BLaER1 (cell line): ENCODE measurements at regions not wholly inside any gene's neighbourhood (a gene's known extent, or its start where the extent isn't known, plus 50 kb on each side); places are given as distances from the start of the nearest gene placed in this dataset.
"Not testable (repeated sequence)": the region's sequence is repeated elsewhere in the genome, so short reads cannot be mapped to it uniquely, and the experiment has no call there.

Source experiments
- H3K27ac ChIP-seq: shearing (Covaris generic); formaldehyde crosslinking; 2 replicates; pipeline ENCODE4 v1.8.1; 2022
- H3K27me3 ChIP-seq: shearing (Covaris generic); formaldehyde crosslinking; 2 replicates; pipeline ENCODE4 v1.8.1; 2022
- H3K36me3 ChIP-seq: shearing (Covaris generic); formaldehyde crosslinking; 2 replicates; pipeline ENCODE4 v1.8.1; 2022
- H3K4me1 ChIP-seq: shearing (Covaris generic); formaldehyde crosslinking; 2 replicates; pipeline ENCODE4 v1.8.1; 2022
- H3K4me2 ChIP-seq: shearing (Covaris generic); formaldehyde crosslinking; 2 replicates; pipeline ENCODE4 v1.8.1; 2022
- H3K4me3 ChIP-seq: shearing (Covaris generic); formaldehyde crosslinking; 2 replicates; pipeline ENCODE4 v1.8.1; 2022
- H3K9ac ChIP-seq: shearing (Covaris generic); formaldehyde crosslinking; 2 replicates; pipeline ENCODE4 v1.8.1; 2022
- H3K9me3 ChIP-seq: shearing (Covaris generic); formaldehyde crosslinking; 2 replicates; pipeline ENCODE4 v1.8.1; 2022
- H4K20me1 ChIP-seq: shearing (Covaris generic); formaldehyde crosslinking; 2 replicates; pipeline ENCODE4 v1.8.1; 2022
- Cebpa-rat ChIP-seq: shearing (Covaris generic); IDR thresholded peaks from 2 replicates; pipeline ENCODE4 v1.8.1; 2022

GRCh38 chr14:45998554-45998953 lies 653.0 kb downstream of the RPL10L start:
- no peaks in the 10 kb centered on the region for H3K27me3 ChIP-seq
- no peaks in the 10 kb centered on the region for H3K36me3 ChIP-seq
- H3K27ac ChIP-seq = no peak overlapping the region
- no peaks in the 10 kb centered on the region for H4K20me1 ChIP-seq
- no peak overlapping the region for H3K9ac ChIP-seq
- no peak for TF ChIP-seq Cebpa-rat
- no peaks in the 10 kb centered on the region for H3K4me1 ChIP-seq
- no peak overlapping the region for H3K4me3 ChIP-seq
- H3K9me3 ChIP-seq = no peaks in the 10 kb centered on the region
- no peak overlapping the region for H3K4me2 ChIP-seq

- Histone ChIP-seq H3K4me1 (no peaks in the 10 kb centered on the region), H3K9me3 (no peaks in the 10 kb centered on the region), H3K9ac (no peak overlapping the region), H3K27ac (no peak overlapping the region), H4K20me1 (no peaks in the 10 kb centered on the region), H3K36me3 (no peaks in the 10 kb centered on the region), H3K4me2 (no peak overlapping the region), H3K27me3 (no peaks in the 10 kb centered on the region), H3K4me3 (no peak overlapping the region)
- no peak for TF ChIP-seq Cebpa-rat
Observed at GRCh38 chr14:45990252-45990651, 661.3 kb downstream of the RPL10L start.

- Histone ChIP-seq H3K27me3 (no peaks in the 10 kb centered on the region), H3K36me3 (no peaks in the 10 kb centered on the region), H3K9me3 (no peaks in the 10 kb centered on the region), H3K27ac (no peak overlapping the region), H3K4me3 (no peak overlapping the region), H3K4me1 (no peaks in the 10 kb centered on the region), H3K9ac (no peak overlapping the region), H3K4me2 (no peak overlapping the region), H4K20me1 (no peaks in the 10 kb centered on the region)
- no peak for TF ChIP-seq Cebpa-rat
Observed at GRCh38 chr14:45976001-45976400, 675.6 kb downstream of the RPL10L start.

- Histone ChIP-seq H3K4me2 (no peak overlapping the region), H3K9me3 (no peaks in the 10 kb centered on the region), H3K4me3 (no peak overlapping the region), H4K20me1 (no peaks in the 10 kb centered on the region), H3K27me3 (no peaks in the 10 kb centered on the region), H3K4me1 (no peaks in the 10 kb centered on the region), H3K36me3 (no peaks in the 10 kb centered on the region), H3K27ac (no peak overlapping the region), H3K9ac (no peak overlapping the region)
- no peak for TF ChIP-seq Cebpa-rat
Observed at GRCh38 chr14:45972416-45972815, 679.2 kb downstream of the RPL10L start.

GRCh38 chr14:45970621-45971020 lies 681.0 kb downstream of the RPL10L start:
- no peaks in the 10 kb centered on the region for H3K9me3 ChIP-seq

GRCh38 chr14:45968037-45968436 lies 683.5 kb downstream of the RPL10L start:
- Histone ChIP-seq H3K9ac (no peak overlapping the region), H3K27ac (no peak overlapping the region), H3K4me3 (no peak overlapping the region), H4K20me1 (no peaks in the 10 kb centered on the region), H3K9me3 (no peaks in the 10 kb centered on the region), H3K4me1 (peaks cover 1% of the 10 kb centered on the region; the same call in 1 of the 2 replicates), H3K27me3 (no peaks in the 10 kb centered on the region), H3K36me3 (no peaks in the 10 kb centered on the region), H3K4me2 (no peak overlapping the region)
- TF ChIP-seq Cebpa-rat = no peak

More at GRCh38 chr14:45970621-45971020, 681.0 kb downstream of the RPL10L start:
- TF ChIP-seq Cebpa-rat = no peak
- H3K27me3 ChIP-seq = no peaks in the 10 kb centered on the region
- no peak overlapping the region for H3K4me3 ChIP-seq
- H3K4me2 ChIP-seq = no peak overlapping the region
- no peak overlapping the region for H3K9ac ChIP-seq
- no peak overlapping the region for H3K27ac ChIP-seq
- H3K4me1 ChIP-seq = no peaks in the 10 kb centered on the region
- no peaks in the 10 kb centered on the region for H3K36me3 ChIP-seq
- no peaks in the 10 kb centered on the region for H4K20me1 ChIP-seq

- no peaks in the 10 kb centered on the region for H3K36me3 ChIP-seq
Observed at GRCh38 chr14:45949479-45949878, 696.5 kb upstream of the MIS18BP1 start.

GRCh38 chr14:45947830-45948229 lies 694.8 kb upstream of the MIS18BP1 start:
- Histone ChIP-seq H3K4me2 (no peak overlapping the region), H4K20me1 (no peaks in the 10 kb centered on the region)

More at GRCh38 chr14:45949479-45949878, 696.5 kb upstream of the MIS18BP1 start:
- Histone ChIP-seq H3K4me3 (no peak overlapping the region), H3K4me1 (no peaks in the 10 kb centered on the region), H3K9ac (no peak overlapping the region), H3K4me2 (no peak overlapping the region), H3K9me3 (no peaks in the 10 kb centered on the region), H4K20me1 (no peaks in the 10 kb centered on the region), H3K27ac (no peak overlapping the region), H3K27me3 (no peaks in the 10 kb centered on the region)
- TF ChIP-seq Cebpa-rat = no peak

GRCh38 chr14:45946251-45946650 lies 693.2 kb upstream of the MIS18BP1 start:
- Histone ChIP-seq H3K4me1 (no peaks in the 10 kb centered on the region), H3K9me3 (no peaks in the 10 kb centered on the region), H3K27ac (no peak overlapping the region), H3K4me3 (no peak overlapping the region), H3K27me3 (no peaks in the 10 kb centered on the region), H3K36me3 (no peaks in the 10 kb centered on the region), H4K20me1 (no peaks in the 10 kb centered on the region), H3K4me2 (no peak overlapping the region), H3K9ac (no peak overlapping the region)
- no peak for TF ChIP-seq Cebpa-rat

More at GRCh38 chr14:45947830-45948229, 694.8 kb upstream of the MIS18BP1 start:
- H3K4me1 ChIP-seq = no peaks in the 10 kb centered on the region
- H3K27ac ChIP-seq = no peak overlapping the region
- H3K9me3 ChIP-seq = no peaks in the 10 kb centered on the region
- no peak for TF ChIP-seq Cebpa-rat
- H3K9ac ChIP-seq = no peak overlapping the region
- no peaks in the 10 kb centered on the region for H3K36me3 ChIP-seq
- H3K4me3 ChIP-seq = no peak overlapping the region
- H3K27me3 ChIP-seq = no peaks in the 10 kb centered on the region

- no peaks in the 10 kb centered on the region for H3K4me1 ChIP-seq
- H3K27ac ChIP-seq = no peak overlapping the region
- no peak for TF ChIP-seq Cebpa-rat
- H3K27me3 ChIP-seq = no peaks in the 10 kb centered on the region
- H3K4me3 ChIP-seq = no peak overlapping the region
- no peaks in the 10 kb centered on the region for H3K36me3 ChIP-seq
- H3K9ac ChIP-seq = no peak overlapping the region
- H3K9me3 ChIP-seq = no peaks in the 10 kb centered on the region
- H3K4me2 ChIP-seq = no peak overlapping the region
- H4K20me1 ChIP-seq = no peaks in the 10 kb centered on the region
Observed at GRCh38 chr14:45940318-45940717, 687.3 kb upstream of the MIS18BP1 start.

- no peaks in the 10 kb centered on the region for H4K20me1 ChIP-seq
- no peak for TF ChIP-seq Cebpa-rat
- no peak overlapping the region for H3K27ac ChIP-seq
- peaks cover 5% of the 10 kb centered on the region; the same call in 1 of the 2 replicates for H3K9me3 ChIP-seq
- H3K4me3 ChIP-seq = no peak overlapping the region
- no peak overlapping the region for H3K4me2 ChIP-seq
- H3K9ac ChIP-seq = no peak overlapping the region
- H3K27me3 ChIP-seq = no peaks in the 10 kb centered on the region
- H3K36me3 ChIP-seq = no peaks in the 10 kb centered on the region
- no peaks in the 10 kb centered on the region for H3K4me1 ChIP-seq
Observed at GRCh38 chr14:45939572-45939971, 686.6 kb upstream of the MIS18BP1 start.

- H3K9ac ChIP-seq, H3K27me3 ChIP-seq, H3K36me3 ChIP-seq, H4K20me1 ChIP-seq, H3K9me3 ChIP-seq, H3K4me2 ChIP-seq, H3K4me3 ChIP-seq, H3K4me1 ChIP-seq, H3K27ac ChIP-seq: not testable (repeated sequence)
Observed at GRCh38 chr14:45919995-45920394, 667.0 kb upstream of the MIS18BP1 start.
